HG03575 (cell line): ENCODE measurements at regions not wholly inside any gene's neighbourhood (a gene's known extent, or its start where the extent isn't known, plus 50 kb on each side); places are given as distances from the start of the nearest gene placed in this dataset.

ENCODE experiments used
- ATAC-seq: cut with Tn5 transposase; IDR thresholded peaks from one replicate; pipeline ENCODE4 v1.9.1; 2021; ENCODE audit not compliant: unreplicated experiment, insufficient number of reproducible peaks, low FRiP score; ENCODE audit errors: extremely low read depth

GRCh38 chr12:82176761-82177490 is 181.3 kb downstream of the CCDC59 start:
- ATAC-seq = no peak

- no peak for ATAC-seq
These were observed 182.2 kb downstream of the CCDC59 start for GRCh38 chr12:82176026-82176425.

GRCh38 chr12:82174936-82175335 is 183.3 kb downstream of the CCDC59 start:
- ATAC-seq = no peak

GRCh38 chr12:82174383-82174782 is 183.8 kb downstream of the CCDC59 start:
- no peak for ATAC-seq

GRCh38 chr12:82149045-82149444 is 209.1 kb downstream of the CCDC59 start:
- no peak for ATAC-seq

GRCh38 chr12:82146740-82147139 is 211.4 kb downstream of the CCDC59 start:
- no peak for ATAC-seq

GRCh38 chr12:82144505-82144904 is 213.7 kb downstream of the CCDC59 start:
- ATAC-seq = no peak

GRCh38 chr12:82132390-82132789 is 225.8 kb downstream of the CCDC59 start:
- ATAC-seq = no peak

- ATAC-seq = no peak
These were observed 227.4 kb downstream of the CCDC59 start for GRCh38 chr12:82130762-82131161.

GRCh38 chr12:82124711-82125380 is 233.3 kb downstream of the CCDC59 start:
- ATAC-seq = no peak

- no peak for ATAC-seq
These were observed 236.6 kb downstream of the CCDC59 start for GRCh38 chr12:82121545-82121944.

- ATAC-seq = no peak
These were observed 237.3 kb downstream of the CCDC59 start for GRCh38 chr12:82120901-82121300.

GRCh38 chr12:82109243-82109642 is 248.9 kb downstream of the CCDC59 start:
- no peak for ATAC-seq

- no peak for ATAC-seq
These were observed 249.6 kb downstream of the CCDC59 start for GRCh38 chr12:82108615-82109014.

- ATAC-seq = no peak
These were observed 259.0 kb downstream of the CCDC59 start for GRCh38 chr12:82099216-82099615.

GRCh38 chr12:82097877-82098276 is 260.3 kb downstream of the CCDC59 start:
- ATAC-seq = no peak

GRCh38 chr12:82097438-82097837 is 260.7 kb downstream of the CCDC59 start:
- ATAC-seq = no peak

- no peak for ATAC-seq
These were observed 268.0 kb downstream of the CCDC59 start for GRCh38 chr12:82090165-82090564.

GRCh38 chr12:82089369-82090121 is 268.6 kb downstream of the CCDC59 start:
- no peak for ATAC-seq

GRCh38 chr12:82082501-82082900 is 275.7 kb downstream of the CCDC59 start:
- ATAC-seq = no peak
